NCI-H187 (cell line): ENCODE measurements at regions not wholly inside any gene's neighbourhood (a gene's known extent, or its start where the extent isn't known, plus 50 kb on each side); places are given as distances from the start of the nearest gene placed in this dataset.
"Not testable (repeated sequence)": the region's sequence is repeated elsewhere in the genome, so short reads cannot be mapped to it uniquely, and the experiment has no call there.

ENCODE experiments used
- DNase-seq, 2 experiments: peaks; one replicate each; lab custom pipeline; 2025; lab: John Stamatoyannopoulos, UW

DNA sequence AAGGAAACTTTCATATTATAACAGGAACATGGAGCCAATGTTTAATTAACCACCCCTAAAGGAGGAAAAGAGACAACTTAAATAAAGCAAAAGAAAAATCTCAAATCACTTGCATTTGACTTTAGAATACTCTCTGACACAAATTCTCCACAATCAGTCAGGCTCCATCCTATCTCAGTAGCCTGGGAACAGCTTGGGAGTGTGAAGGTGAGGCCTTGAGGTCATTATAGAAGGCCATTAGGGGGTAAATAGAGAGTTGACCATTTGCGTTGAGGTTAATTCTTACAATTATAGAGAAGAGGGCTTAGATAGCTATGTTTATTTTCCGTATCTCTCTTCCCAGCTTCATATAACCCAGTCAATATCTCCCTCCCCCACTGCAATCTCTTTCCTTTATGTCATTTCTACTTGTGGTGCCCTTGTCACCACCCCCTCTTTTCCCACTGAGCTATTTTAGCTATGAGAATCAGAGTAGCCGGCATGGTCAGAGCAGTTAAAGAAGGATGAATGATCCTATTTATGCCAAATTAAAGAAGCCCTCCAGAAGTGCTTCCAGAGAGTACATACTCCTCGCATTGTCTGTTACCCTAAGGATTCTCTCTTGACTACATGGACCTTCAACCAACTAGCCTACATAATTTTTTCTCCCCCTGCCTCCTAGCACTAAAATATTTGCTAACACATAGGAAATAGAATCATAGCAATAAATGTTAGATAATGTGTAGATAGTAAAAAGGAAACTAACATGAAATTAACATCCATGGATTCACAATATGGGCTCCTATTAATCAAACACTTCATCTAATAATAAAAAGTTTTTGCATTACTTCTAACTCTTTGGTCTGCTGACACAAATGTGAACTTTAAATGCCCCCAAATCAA is 135.2 kb upstream of the KRR1 start:
- no peak for DNase-seq

DNA sequence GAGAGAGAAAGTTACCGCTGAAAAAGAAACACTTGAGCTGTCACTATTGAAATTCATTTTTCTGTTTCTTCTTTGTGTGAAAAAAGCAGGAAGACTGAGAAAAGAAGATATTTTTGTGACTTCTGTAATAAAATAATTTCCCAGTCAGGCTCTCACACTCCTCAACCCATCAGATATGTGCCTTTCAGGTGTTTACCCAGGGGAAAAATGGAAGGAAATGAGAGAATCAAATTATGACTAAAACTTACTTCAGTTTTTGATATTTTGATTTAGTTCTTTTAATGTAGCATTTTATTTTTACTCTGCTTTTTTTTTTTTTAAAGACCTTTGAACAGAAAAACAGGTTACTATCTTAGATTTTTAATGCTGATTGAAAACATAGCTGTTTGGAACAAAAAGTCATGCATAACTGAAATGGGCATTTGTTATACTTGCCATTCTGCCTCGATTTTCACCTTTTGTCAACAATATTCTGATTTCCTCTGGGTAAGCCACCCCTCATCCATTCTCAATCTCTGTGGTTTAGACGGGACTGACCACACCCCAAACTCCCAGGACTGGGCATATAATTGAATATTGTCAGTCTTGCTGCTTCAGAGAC is 133.2 kb upstream of the KRR1 start:
- DNase-seq = no peak

DNA sequence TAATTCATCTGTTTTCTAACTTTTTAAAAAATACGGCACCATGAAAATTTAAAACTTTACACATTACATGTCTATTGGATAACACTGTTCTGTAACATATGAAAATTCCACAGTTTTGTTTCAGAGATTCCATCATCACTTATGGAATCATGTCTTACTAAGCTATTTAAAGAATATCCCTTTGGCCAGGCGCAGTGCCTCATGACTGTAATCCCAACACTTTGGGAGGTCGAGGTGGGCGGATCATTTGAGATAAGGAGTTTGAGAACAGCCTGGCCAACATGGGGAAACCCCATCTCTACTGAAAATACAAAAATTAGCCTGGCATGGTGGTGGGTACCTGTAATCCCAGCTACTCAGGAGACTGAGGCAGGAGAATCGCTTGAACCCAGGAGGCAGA is 131.7 kb upstream of the KRR1 start:
- DNase-seq = not testable (repeated sequence)

DNA sequence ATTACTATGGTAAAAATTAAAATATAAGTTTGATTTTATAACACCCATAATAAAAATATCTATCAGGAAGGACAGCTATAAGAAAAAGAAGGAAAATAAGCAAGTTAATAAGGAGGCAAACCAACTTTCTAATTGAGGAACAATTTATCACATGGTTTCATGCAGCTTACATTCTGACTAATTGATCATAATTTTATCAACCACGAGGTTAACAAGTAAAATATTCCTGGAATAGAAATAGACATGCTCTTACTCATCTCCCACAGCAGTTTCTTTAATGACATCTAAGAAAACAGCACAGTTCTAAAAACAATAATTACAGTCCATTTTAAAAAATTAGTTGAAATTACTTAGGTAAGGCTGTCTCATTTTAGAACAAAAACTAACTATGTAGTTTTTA is 130.8 kb upstream of the KRR1 start:
- no peak for DNase-seq

DNA sequence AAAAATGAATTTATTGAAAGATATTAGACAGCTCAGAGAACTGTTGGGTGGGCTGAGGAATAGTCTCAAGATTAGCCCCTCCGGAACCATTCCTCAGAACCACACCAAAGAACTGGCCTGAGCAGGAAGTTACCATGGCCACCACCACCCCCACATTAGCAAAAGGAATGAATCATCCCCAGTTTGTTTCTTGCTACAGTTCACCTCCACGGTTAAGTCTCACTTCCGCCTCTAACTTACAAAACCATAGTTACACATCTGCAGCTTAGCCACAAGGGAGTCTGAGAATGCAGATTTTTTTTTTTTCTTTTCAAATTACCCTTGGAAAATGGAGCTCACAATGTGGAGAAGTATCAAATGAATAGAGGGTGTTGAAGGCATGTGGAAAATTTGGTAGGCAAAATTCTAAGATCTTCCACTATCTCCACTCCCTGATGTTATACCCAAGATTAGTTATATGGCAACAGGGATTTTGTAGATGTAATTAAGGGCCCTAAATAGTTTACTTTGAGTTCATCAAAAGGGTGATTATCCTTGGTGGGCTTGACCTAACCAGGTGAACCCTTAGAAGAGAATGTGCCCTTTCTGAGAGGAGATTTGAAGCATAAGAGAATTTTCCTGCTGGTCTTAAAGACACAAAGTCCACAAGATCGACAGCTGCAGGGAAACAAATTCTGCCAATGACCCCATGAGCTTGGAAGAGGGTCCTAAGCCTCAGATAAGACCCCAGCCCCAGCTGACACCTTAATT is 129.8 kb upstream of the KRR1 start:
- DNase-seq = no peak

DNA sequence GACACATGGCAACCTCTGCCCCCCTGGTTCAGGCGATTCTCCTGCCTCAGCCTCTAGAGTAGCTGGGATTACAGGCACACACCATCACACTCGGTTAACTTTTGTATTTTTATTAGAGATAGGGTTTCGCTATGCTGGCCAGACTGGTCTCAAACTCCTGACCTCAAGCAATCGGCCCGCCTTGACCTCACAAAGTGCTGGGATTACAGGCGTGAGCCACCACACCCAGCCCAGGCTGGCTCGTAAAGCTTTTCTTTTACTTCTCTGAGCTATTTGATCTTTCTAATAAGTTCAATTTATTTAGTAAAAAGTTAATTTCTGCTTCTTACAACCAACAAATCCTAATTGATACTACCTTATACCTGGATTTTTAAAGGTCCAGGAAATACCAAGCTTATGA is 127.4 kb upstream of the KRR1 start:
- no peak for DNase-seq

DNA sequence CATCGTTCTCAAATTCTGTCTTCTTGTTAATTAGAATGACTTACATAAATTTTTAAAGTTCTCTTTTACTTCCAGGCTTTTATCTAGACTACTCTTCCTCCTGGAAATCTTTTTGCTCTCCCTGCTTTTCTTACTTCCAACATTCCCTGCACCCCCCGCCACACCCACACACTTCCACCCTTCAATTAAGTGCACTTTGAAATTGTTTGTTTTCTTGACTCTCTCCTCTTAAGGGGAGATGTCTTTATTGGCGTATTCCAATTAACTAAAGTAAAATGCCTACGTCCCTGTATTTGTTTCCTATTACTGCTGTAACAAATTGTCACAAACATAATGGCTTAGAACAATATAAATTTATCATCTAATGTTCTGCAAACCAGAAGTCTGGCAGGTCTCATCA is 125.2 kb upstream of the KRR1 start:
- DNase-seq = no peak

DNA sequence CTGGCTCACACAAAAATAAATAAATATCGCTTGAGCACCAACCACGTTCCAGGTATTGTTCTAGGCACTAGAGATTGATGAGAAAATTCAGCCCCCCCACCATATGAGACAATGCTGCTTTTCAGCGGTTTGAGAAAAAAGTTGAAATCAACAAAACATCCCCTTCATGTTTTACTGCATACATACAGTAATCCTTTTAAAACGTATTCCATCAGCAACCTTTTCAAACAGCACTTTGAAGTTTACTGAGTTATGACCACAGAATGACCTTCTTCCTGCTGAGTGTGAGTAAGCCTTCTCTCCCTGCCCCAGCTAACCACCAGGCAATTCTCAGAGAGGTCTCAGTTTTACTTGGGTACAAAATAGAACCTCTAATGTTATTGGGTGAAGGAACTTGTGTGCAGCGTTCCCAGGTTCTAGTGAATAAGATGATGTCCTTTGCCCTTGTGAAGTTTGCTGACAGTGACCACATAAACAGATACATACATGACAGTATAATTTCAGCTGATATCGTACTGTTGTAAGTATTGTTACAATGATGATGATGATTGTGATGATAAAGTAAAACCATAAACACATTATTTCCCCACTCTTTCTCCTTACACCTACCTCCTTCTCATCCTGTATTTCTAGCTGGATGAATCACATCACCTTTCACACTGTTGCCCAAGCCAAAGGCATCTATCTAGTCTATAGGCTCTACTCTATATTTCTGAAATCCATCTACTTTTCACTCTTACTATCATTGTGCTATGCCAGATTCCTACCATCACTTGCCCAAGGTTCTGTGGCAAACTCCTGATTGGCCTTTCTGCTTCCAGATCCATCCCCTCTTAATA is 124.4 kb upstream of the KRR1 start:
- no peak for DNase-seq

DNA sequence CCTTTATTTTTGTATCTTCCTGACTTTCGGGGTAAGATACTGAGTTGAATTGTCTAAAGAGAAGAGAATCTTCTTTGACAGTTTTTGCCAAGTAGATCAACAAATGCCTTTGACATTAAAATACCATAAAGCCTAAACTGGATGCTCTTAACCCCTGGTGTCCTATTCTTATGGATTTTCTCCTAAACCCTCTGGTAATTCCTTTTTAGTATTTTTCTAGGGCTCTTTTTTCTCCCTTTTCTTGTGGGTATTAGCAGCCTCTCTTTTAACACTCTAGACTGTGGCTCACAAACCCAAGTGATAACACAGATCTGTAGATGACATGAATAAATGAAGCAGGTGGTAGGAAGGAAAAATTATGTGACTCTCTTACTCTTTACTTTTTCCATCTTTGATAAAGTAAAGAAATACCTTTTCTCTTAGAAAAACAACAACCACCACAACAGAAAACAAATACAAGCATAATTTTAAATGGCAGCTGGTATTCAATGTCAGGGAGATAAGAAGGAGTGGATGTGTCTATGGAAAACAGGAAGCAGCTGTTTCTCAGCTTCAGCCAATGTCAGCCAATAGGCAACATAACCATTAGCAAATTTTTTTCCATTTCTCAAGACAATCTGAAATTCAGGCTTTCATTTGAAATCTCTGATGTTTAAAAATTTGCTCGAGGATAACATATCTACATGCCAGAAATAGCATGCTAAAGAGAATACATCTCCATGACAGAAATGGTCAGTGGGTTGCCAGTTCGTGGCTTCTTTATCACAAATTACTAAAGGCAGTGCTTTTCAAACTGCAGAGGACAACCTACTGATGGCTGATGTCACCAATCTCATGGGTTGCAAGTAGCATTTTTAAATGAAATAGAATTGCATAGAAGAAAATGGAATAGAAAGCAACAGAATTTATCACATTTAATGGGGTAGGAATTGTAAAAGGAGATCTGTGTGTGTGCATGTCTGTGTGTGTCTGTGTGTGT is 123.1 kb upstream of the KRR1 start:
- DNase-seq = no peak

DNA sequence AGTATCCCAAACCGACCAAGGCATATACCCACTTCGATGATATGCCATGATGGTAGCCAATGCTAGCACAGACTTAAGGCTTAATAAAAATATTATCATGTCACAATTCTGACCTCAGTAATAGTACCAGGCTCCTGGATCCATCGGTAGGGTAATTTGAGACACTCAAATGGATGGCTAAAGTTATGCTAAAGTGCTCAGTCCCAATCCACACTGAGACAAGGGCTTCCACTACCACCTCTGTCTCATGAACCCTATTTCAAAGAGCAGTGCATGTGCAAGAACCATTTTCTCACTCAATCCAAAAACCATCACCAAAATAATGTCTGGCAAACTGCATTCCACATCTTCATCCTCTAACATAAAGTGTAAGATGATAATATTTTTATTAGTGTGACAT is 122.4 kb upstream of the KRR1 start:
- no peak for DNase-seq

DNA sequence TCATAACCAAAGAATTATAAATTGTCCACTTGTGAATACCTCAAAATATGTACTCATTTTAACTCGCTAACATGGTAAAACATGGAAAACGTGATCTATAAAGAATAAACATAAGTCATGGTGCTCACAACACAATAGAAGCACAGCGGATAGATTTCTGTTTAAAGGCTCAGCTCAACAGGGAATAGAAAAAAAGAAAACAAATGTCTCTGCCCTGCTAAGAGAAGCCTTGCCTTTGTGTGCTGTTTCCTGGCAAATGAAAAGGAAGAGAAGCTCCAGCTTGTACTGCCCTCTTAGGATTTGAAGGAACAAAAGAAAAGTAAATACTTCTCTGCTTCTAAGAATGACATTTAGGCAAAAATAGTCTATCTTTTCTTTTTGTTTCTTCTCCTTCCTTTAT is 121.0 kb upstream of the KRR1 start:
- peak in 1 of 2 experiments; percentile 5 for DNase-seq

DNA sequence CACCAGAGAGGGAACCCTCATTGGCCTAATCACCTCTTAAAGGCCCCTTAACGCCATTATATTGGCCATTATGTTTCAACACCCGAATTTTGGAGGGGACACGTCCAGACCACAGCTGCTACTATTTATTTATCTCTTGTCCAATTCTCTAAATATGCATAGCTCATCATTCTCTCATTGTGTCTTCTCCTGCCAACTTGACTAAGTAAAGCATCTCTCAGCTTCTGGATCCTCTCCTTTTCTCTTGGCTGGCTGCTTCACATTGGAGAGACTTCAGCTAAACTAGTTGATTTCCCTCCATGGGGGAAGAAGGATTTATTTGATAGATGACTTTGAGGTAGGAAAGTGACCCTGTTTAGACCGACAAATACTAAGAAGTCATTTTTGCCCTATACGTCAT is 120.4 kb upstream of the KRR1 start:
- DNase-seq = no peak

DNA sequence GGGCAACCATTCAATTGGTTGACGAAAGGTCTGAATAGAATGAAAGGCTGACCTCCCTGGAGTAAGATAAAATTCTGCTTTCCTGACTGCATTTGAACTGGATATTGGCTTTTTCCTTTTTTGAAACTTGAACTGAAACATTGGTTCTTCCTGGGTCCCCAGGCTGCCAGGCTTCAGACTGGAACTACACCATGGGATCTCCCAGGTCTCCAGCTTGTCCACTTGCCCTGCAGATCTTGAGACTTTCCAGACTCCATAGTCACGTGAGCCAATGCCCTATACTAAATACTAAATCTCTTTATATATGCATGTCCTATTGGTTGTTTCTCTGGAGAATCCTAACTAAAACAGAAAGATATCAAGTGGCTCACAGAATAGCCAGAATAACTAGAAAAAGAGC is 118.7 kb upstream of the KRR1 start:
- no peak for DNase-seq

DNA sequence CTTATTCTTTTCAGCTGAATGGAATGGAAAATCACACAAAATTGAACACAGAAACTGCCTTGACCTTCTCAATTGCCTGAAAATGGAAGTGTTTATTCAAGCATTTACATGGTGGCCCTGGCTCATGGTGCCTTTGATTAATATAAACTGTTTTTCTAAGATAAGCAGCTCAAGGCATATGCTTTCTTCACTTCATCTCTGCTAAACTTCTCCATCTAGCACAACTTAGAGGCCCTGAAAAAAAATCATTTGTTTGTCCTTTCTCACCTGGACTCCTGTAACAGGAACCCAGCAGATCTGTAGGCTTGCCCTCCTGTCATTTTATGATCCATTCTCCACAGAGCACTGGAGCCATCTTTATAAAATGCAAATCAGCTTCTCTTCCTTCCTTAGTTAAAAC is 117.5 kb upstream of the KRR1 start:
- no peak for DNase-seq

DNA sequence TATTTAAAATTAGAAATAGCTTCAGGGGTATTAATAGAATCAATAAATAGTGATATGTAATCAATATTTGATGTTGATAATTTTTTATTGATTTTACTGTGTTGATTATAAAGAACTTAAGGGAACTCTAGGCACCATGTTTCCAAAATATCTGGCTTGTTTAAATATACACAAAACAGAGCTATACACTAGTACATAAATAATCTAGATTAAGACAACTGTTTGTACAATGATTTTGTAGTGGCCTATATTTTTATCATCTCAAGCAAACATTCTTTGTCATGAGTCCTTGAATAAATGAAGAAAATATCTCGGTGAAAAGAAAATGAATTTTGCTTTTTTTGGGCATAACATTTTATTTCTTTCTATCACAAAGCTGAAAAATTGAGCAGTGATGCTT is 117.1 kb upstream of the KRR1 start:
- DNase-seq = no peak

DNA sequence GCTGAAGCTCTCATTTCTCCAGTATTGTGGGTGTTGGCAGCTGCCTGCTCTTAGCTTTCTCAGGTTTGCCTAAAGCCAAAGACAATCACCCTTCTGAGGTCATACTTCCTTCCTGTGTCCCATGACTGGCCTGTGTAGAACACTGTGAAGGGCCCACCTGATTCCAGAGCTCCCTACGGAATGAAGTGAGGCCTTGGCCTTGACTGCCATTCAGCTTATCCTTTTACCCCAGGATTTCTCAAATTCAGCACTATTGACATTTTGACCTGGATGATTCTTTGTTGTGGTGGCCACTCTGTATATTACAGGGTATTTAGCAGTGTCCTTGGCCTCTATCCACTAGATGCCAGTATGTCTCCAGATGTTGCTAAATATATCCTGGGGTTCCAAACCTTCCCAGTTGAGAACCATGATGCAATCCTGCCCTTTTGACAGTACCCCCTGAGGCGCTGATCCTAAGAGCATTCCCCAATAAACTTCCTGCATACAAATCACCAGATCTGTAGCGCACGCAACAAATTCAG is 112.3 kb upstream of the KRR1 start:
- no peak for DNase-seq

DNA sequence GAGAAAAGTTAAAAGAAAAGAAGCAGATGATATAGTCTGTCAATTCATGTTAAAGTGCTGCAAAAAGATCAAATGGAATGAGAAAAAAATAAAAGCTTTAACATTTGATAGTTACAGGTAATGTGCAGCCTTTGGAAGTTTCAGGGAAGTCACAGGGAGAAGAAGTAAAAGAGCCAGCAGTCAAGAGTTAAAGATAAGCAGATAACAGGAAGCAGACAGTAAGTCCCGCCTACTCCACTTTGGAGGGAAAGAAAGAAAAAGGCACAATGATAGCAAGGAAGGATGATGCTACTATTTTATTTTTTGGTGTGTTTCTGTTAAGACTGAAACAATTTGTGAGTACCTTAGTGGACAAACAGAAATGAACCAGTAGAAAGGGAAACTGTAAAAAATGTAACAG is 111.1 kb upstream of the KRR1 start:
- no peak for DNase-seq

DNA sequence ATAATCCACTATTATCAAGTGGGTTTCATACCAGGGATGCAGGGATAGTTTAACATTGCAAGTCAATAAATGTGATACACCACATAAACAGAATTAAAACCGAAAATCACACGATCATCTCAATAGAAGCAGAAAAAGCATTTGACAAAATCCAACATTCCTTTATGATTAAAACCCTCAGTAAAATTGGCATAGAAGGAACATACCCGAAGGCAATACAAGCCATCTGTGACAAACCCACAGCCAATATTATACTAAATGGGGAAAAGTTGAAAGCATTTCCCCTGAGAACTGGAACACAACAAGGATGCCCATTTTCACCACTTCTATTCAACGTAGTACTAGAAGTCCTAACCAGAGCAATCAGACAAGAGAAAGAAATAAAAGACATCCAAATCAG is 103.0 kb upstream of the KRR1 start:
- not testable (repeated sequence) for DNase-seq

DNA sequence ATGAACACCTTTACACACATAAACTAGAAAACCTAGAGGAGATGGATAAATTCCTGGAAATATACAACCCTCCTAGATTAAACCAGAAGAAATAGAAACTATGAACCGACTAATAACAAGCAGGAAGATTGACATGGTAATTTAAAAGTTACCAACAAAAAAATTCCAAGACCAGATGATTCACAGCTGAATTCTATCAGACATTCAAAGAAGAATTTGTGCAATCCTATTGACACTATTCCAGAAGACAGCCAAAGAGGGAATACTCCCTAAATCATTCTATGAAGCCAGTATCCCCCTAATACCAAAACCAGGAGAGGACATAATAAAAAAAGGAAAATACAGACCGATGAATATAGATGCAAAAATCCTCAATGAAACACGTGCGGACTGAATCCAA is 102.6 kb upstream of the KRR1 start:
- DNase-seq = no peak

DNA sequence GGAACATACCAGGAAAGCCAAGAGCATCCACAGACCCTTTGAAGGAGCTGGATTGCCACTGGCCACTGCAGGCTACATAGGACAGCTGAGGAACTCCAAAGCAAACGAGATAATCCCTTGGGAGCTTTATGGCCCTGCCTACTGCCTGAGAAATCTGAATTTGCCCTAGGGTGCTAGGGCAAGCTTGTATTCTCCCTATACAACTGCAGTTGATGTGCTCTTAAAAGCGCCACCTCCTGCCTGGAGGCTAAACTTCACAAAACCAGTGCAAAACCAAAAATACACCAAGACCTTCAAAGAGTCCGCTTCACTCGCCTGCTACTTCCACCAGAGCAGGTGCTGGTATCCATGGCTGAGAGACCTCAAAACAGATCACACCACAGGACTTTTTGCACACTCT is 99.6 kb upstream of the KRR1 start:
- DNase-seq = no peak

DNA sequence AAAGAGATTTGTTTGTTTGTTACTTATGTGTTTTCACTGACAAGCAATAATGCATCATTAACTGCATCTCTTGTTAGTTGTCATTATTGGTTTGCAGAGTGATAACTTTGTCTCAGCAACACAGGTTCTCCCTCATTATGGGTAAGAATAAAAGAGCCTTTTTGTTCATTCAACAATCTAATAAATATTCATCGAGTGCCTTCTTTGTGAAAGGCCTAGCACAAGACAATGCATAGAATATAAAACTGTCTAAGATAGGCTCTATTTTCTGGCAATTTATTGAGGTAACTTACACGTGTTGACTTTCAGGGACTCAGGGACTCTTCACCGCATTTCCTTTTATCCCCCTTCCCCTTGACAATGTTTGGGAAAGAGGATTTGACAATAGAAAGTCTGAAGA is 95.5 kb upstream of the KRR1 start:
- no peak for DNase-seq
